ENCODE measurements at regions not wholly inside any gene's neighbourhood (a gene's known extent, or its start where the extent isn't known, plus 50 kb on each side); places are given as distances from the start of the nearest gene placed in this dataset.

DNA sequence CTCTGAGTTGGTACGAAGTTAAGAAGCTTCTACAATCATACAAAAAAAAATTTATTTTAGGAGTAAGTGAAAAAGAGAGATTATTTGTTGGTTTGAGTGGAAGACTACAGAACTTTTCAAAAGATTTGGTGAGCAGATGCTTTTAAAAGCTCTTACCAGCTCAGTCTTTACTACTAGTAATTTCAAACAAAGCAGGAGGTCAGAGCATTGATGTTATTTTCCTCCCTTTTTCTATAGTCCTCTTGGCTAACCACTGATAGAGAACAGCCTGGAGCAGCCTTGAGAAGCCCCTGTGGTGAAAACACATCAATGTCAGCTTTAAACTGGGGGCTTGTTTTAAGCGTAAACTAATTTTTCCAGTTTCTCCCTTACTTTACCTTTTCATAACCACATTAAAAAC is 559.3 kb upstream of the CDH2 start:
- TF ChIP-seq CTCF (IDR thresholded peaks at IDR 0.05; ENCODE audit: insufficient read depth, low read length) (no peak), POLR2AphosphoS5 (IDR thresholded peaks at IDR 0.05; ENCODE audit: low read depth) (no peak), SPI1 (IDR thresholded peaks at IDR 0.05; ENCODE audit: borderline replicate concordance, low read depth) (no peak), GABPA (IDR thresholded peaks at IDR 0.05; ENCODE audit: low read depth) (no peak)
- TF ChIP-seq, protein P1, sequence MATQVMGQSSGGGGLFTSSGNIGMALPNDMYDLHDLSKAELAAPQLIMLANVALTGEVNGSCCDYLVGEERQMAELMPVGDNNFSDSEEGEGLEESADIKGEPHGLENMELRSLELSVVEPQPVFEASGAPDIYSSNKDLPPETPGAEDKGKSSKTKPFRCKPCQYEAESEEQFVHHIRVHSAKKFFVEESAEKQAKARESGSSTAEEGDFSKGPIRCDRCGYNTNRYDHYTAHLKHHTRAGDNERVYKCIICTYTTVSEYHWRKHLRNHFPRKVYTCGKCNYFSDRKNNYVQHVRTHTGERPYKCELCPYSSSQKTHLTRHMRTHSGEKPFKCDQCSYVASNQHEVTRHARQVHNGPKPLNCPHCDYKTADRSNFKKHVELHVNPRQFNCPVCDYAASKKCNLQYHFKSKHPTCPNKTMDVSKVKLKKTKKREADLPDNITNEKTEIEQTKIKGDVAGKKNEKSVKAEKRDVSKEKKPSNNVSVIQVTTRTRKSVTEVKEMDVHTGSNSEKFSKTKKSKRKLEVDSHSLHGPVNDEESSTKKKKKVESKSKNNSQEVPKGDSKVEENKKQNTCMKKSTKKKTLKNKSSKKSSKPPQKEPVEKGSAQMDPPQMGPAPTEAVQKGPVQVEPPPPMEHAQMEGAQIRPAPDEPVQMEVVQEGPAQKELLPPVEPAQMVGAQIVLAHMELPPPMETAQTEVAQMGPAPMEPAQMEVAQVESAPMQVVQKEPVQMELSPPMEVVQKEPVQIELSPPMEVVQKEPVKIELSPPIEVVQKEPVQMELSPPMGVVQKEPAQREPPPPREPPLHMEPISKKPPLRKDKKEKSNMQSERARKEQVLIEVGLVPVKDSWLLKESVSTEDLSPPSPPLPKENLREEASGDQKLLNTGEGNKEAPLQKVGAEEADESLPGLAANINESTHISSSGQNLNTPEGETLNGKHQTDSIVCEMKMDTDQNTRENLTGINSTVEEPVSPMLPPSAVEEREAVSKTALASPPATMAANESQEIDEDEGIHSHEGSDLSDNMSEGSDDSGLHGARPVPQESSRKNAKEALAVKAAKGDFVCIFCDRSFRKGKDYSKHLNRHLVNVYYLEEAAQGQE (IDR thresholded peaks at IDR 0.05; ENCODE audit: insufficient replicate concordance, low read depth), result no peak
